OCI-LY1 (cell line): ENCODE measurements at regions not wholly inside any gene's neighbourhood (a gene's known extent, or its start where the extent isn't known, plus 50 kb on each side); places are given as distances from the start of the nearest gene placed in this dataset.

Experiments used
- CTCF ChIP-seq: fragments of 200-600 bp; sonication (generic), shearing (Covaris generic); IDR thresholded peaks from 2 replicates; pipeline ENCODE4 v1.5.1; 2017; ENCODE audit warnings: mild to moderate bottlenecking, antibody characterized with exemption, low read length, moderate library complexity, mixed read lengths
- EZH2 ChIP-seq: fragments of 200-600 bp; sonication (generic), shearing (Covaris generic); IDR thresholded peaks from 2 replicates; pipeline ENCODE4 v1.8.0; 2017; ENCODE audit warnings: borderline replicate concordance, mixed run types, mild to moderate bottlenecking, antibody characterized with exemption, low read length, moderate library complexity, mixed read lengths

- no peak for TF ChIP-seq CTCF
- TF ChIP-seq EZH2, result no peak
These were observed 59.0 kb upstream of the ODC1 start for GRCh38 chr2:10507106-10507505.
